ENCODE measurements at regions not wholly inside any gene's neighbourhood (a gene's known extent, or its start where the extent isn't known, plus 50 kb on each side); places are given as distances from the start of the nearest gene placed in this dataset.

DNA sequence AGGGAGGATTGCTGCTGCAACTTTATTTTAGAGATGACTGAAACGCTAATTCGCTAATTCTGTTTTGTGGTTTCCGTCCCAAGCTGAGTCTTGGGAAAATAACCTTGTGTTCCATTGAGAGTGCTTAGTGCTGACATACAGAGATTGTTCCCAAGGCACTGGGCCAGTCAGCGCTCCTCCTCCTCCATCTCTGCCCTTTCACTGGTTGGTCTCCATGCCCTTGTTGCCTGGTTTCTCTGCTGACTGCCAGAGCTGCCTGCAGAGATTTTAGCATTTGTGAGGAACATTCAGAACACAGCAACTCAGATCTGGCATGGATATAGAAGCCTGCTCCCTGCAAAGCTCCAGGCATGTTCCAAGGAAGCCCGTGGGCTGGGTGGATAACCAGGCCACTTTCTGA lies 126.0 kb upstream of the IRX2 start:
- no peak for TF ChIP-seq FOS (IDR thresholded peaks at IDR 0.05; ENCODE audit: extremely low read depth, insufficient read length)
- TF ChIP-seq TGIF2 (CRISPR knock-in tag; IDR thresholded peaks at IDR 0.05) = no peak
- no peak for TF ChIP-seq MAFG (tag; conservative IDR thresholded peaks at IDR 0.05)
- no peak for TF ChIP-seq STAG1 (CRISPR knock-in tag; IDR thresholded peaks at IDR 0.05; ENCODE audit: borderline replicate concordance)
- no peak for TF ChIP-seq EP300 (IDR thresholded peaks at IDR 0.05; ENCODE audit: low read length)
- TF ChIP-seq PHF20 (IDR thresholded peaks at IDR 0.05; ENCODE audit: partially characterized antibody) = no peak
- TF ChIP-seq, protein P1, sequence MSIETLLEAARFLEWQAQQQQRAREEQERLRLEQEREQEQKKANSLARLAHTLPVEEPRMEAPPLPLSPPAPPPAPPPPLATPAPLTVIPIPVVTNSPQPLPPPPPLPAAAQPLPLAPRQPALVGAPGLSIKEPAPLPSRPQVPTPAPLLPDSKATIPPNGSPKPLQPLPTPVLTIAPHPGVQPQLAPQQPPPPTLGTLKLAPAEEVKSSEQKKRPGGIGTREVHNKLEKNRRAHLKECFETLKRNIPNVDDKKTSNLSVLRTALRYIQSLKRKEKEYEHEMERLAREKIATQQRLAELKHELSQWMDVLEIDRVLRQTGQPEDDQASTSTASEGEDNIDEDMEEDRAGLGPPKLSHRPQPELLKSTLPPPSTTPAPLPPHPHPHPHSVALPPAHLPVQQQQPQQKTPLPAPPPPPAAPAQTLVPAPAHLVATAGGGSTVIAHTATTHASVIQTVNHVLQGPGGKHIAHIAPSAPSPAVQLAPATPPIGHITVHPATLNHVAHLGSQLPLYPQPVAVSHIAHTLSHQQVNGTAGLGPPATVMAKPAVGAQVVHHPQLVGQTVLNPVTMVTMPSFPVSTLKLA (conservative IDR thresholded peaks at IDR 0.05) = no peak
- TF ChIP-seq, protein P2, sequence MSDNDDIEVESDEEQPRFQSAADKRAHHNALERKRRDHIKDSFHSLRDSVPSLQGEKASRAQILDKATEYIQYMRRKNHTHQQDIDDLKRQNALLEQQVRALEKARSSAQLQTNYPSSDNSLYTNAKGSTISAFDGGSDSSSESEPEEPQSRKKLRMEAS (CRISPR knock-in tag; IDR thresholded peaks at IDR 0.05) = no peak
- TF ChIP-seq SIN3A (IDR thresholded peaks at IDR 0.05; ENCODE audit: borderline replicate concordance in 2 of 2, control insufficient read depth in 1 of 2, low read depth in 2 of 2, low read length in 2 of 2) = no peak
- no peak for TF ChIP-seq ZNF197 (CRISPR knock-in tag; IDR thresholded peaks at IDR 0.05; ENCODE audit: low read depth)
